HG02759 (cell line): ENCODE measurements at regions not wholly inside any gene's neighbourhood (a gene's known extent, or its start where the extent isn't known, plus 50 kb on each side); places are given as distances from the start of the nearest gene placed in this dataset.

Experiments used
- ATAC-seq: cut with Tn5 transposase; IDR thresholded peaks from one replicate; pipeline ENCODE4 v1.9.1; 2021; ENCODE audit warnings: mild to moderate bottlenecking, moderate library complexity; ENCODE audit not compliant: unreplicated experiment

DNA sequence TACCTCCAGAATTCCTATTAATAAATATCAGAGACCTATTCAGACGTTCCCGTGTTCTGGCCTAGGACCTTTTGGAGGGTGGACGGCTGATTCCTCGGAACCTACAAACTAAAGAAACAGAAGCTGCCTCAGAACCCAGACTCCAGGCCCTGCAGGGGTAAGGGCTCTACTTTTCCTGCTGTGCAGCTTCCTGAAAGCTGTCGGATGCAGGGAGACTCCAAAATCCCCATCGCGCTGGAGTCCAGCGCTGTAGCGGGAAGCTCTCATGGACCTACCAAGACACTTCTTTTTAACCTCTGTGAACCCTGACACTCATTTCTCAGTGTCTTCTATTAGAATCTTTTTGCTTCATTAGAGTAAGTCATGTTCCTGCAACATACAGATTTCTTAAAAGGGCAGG, 244.5 kb upstream of the PITRM1 start:
- no peak for ATAC-seq

DNA sequence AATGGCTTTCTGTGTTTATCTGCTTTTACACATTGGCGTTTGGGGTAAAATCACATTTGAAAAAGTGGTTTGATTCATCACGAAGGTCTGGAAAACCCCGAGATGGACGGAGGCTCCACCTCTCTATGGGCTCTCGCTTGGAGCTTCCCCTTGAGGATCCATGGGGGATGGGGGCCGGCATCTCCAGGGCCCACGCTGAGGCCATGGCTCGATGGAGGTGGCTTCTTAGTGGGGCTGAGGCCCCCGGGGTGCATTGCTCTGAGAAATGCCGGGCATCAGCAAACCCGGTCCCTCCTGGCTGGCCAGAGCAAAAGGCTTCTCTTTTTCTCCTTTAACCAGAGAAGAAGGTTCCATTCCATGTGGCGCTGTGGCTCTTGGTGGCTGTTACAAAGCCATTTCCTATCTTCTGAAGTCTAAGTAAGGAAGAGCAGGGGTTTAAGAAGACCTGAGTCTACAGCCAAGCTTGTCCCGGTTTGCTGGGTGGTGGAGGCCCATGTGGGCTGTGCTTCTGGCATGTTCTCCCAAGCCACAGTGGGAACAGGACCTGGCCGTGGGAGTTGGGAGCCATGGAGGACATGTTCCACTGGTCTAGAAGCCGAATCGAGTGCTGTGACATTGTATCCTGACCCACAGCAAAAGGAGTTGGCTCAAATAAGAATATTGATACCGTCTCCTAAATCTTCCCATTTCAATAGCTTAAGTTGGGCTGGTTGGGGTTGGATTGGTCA, 243.5 kb upstream of the PITRM1 start:
- ATAC-seq: no peak

- ATAC-seq: no peak
These were observed 242.6 kb upstream of the PITRM1 start for GRCh38 chr10:3415038-3415736.

DNA sequence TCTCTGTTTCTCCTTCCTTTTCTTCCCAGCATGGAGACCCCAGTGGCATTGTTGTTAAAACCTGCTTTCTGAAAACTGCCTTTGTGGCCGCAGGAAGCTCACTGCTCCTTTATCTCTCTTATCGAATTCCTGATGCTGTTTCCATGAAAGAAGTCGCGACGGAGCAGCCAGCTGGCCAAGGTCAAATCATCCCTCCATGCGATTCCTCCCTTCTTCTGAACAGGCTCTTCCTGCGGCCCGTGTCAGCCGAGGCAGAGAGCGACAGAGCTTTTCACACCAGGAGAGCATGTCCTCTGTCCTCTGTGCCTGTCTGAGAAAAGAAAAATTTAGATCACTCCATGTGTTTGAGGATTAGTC, 242.1 kb upstream of the PITRM1 start:
- ATAC-seq: no peak

- no peak for ATAC-seq
These were observed 241.5 kb upstream of the PITRM1 start for GRCh38 chr10:3413937-3414666.

- no peak for ATAC-seq
These were observed 240.1 kb upstream of the PITRM1 start for GRCh38 chr10:3412646-3413045.

DNA sequence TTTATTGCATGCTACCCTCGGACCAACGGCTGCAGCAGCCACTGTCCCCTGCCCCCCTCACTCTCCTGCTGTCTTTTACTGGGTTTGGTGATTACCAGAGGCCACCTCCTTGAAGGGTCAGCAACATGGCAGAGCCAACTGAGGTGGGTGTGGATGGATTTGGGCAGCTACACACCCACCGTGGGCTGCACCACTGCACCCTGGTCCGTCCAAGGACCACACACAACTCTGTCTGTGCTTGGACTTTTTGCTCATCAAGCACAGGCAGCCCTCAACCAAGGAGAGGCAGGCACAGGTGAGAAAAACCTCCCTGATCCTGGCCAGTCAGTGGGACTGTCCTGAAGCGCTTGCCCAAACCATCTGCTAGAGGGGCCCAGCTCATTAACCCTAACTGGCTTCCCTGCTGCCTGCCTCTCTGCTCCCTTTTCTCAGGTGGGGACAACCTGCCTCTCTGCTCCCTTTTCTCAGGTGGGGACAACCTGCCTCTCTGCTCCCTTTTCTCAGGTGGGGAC, 239.5 kb upstream of the PITRM1 start:
- no peak for ATAC-seq

GRCh38 chr10:3411044-3411443, 238.5 kb upstream of the PITRM1 start:
- ATAC-seq: no peak

- ATAC-seq: no peak
These were observed 237.3 kb upstream of the PITRM1 start for GRCh38 chr10:3409928-3410327.

DNA sequence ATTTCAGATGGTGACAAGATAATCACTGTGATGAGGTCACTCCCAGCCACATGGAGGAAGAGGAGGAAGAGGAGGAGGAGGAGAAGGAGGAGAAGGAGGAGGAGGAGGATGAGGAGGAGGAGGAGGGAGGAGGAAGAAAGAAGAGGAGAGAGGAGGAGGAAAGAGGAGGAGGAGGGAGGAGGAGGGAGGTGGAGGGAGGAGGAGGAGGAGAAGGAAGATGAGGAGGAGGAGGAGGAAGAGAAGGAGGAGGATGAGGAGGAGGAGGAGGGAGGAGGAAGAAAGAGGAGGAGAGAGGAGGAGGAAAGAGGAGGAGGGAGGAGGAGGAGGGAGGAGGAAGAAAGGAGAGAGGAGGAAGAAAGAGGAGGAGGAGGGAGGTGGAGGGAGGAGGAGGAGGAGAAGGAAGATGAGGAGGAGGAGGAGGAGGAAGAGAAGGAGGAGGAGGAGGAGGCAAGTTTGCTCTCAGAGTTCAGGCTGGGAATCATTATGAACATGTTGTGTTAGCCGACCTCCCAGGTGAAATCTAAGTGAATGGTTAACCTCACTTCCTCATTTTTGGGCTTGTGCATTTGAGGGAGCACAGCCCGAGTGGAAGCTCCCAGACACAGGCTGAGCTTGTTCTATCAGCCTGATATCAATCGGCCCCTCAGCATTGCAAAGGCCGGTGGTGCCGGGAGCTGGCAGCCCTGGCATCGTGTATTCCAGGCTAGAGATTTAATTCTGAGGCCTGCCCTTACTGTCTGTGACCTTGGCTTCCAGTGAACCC, 236.2 kb upstream of the PITRM1 start:
- ATAC-seq: no peak

- ATAC-seq: no peak
These were observed 234.6 kb upstream of the PITRM1 start for GRCh38 chr10:3407208-3407607.

DNA sequence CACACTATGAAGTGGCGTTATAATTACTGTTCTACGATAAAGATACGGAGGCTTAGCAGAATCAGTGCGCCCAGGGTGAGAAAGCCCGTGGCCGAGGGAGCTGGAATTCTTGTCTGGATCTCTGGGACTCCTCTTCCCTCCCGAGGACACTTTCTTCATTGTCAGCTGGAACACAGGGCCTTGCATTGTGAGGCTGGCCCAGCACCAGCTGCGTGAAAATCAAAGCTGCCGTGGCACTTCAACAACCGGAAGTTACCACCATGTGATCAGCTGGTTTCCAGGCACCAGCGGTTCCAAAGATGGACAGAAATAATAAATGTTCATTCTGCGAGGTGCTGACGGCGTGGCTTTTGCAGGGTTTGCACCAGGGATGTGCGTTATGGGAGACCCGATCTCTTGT, 234.0 kb upstream of the PITRM1 start:
- no peak for ATAC-seq

DNA sequence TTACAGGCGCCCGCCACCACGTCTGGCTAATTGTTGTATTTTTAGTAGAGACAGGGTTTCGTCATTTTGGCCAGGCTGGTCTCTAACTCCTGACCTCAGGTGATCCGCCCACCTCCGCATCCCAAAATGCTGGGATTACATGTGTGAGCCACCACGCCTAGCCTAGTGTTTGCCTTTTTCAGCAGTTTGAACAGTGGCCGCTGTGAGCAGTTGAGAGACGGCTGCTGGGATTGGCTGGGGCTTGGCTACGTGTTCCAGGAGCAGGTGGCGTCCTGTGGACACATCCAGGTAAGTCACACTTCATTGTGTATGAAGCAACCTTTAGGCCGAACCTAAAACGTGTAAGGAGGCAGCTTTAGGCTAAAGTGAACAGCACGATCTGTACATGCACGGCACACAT, 231.8 kb upstream of the PITRM1 start:
- no peak for ATAC-seq

- ATAC-seq: no peak
These were observed 229.7 kb upstream of the PITRM1 start for GRCh38 chr10:3402187-3402751.

DNA sequence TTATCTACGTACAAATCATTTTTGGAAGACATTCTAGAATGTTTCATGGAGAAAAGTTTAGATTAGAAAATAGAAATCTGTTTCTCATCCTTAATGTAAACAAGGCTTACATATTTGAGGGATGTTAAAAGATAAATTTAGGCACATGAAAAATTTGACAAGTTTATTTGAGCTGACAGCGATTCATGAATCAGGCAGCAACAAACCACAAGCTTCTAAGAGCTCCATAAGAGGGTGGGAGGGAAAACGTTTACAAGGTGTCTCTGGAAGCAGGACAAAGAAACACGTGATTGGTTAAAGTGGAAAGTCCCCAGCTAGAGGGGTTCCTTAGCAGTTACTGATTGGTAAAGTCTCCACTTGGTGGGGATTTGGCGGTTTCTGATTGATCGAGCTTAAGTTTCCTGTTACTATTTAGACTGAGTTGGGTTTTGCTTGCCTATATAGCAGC, 228.9 kb upstream of the PITRM1 start:
- ATAC-seq: no peak

- no peak for ATAC-seq
These were observed 227.8 kb upstream of the PITRM1 start for GRCh38 chr10:3400348-3400747.

- no peak for ATAC-seq
These were observed 227.2 kb upstream of the PITRM1 start for GRCh38 chr10:3399756-3400155.

- ATAC-seq: no peak
These were observed 226.5 kb upstream of the PITRM1 start for GRCh38 chr10:3398825-3399646.

DNA sequence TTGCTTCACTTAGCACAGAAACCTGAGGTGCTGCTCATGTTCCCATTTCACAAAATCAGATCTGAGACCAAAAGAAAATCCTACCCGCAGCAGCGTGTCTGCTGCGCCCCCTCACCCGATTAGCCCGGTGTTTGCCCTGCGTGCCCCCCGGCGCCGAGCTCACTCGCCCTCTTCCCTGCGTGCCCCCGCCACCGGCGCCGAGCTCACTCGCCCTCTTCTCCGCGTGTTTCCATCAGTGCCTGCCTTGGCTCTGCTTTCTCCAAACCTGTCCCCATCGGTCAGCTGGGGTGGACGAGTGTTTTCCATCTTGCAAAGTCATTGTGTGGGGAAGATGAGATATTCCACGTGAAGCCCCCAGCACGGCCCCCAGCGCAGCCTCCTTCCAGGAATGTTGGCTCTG, 225.3 kb upstream of the PITRM1 start:
- no peak for ATAC-seq

DNA sequence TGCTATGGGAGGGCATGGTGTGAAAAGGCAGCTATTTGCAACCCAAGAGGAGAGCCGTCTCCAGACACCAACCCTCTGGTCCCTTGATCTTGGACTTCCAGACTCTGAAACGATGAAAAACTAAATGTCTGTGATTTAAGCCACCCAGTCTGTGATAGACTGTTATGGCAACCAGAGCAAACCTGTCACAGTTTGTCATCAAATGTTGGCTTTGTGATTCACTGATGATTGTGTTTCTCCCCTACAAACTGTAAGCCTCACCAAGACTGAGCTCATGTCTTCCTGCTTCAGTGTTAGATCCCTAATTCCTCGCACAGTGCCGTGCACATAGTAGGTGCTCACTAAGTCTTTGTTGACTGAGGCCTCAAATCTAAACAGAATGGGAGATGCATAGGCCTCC, 224.6 kb upstream of the PITRM1 start:
- no peak for ATAC-seq
